ENCODE measurements at regions not wholly inside any gene's neighbourhood (a gene's known extent, or its start where the extent isn't known, plus 50 kb on each side); places are given as distances from the start of the nearest gene placed in this dataset.

DNA sequence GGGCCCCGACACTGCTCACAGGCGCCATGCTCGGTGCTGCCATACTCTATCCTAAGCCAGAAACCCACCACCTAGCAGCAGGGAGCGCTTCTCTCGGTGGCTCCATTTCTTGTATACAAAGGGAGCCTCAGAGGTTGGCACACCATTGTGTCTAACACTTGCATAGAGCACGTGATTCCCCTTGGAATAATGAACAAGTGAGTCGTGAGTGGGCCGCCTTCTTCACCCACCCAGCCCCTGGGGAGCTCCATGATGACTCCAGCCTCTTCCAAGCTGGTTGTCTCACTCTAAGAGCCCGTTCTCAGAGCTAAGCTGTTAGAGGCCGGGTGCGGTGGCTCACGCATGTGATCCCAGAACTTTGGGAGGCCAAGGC lies 82.3 kb upstream of the ZNF469 start:
- H3K36me3 Mint-ChIP-seq (ENCODE audit: low read depth) = no peaks in the 10 kb centered on the region
- TF ChIP-seq, protein P1, sequence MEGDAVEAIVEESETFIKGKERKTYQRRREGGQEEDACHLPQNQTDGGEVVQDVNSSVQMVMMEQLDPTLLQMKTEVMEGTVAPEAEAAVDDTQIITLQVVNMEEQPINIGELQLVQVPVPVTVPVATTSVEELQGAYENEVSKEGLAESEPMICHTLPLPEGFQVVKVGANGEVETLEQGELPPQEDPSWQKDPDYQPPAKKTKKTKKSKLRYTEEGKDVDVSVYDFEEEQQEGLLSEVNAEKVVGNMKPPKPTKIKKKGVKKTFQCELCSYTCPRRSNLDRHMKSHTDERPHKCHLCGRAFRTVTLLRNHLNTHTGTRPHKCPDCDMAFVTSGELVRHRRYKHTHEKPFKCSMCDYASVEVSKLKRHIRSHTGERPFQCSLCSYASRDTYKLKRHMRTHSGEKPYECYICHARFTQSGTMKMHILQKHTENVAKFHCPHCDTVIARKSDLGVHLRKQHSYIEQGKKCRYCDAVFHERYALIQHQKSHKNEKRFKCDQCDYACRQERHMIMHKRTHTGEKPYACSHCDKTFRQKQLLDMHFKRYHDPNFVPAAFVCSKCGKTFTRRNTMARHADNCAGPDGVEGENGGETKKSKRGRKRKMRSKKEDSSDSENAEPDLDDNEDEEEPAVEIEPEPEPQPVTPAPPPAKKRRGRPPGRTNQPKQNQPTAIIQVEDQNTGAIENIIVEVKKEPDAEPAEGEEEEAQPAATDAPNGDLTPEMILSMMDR (IDR thresholded peaks at IDR 0.05) = no peak
- ChIA-PET CTCF (interaction anchor here (2.3 kb wide), 1 partner anchor 13 kb away, joined by 7 read pairs; no protein-coding TSS in a partner anchor), POLR2A (no interaction called here)
- no peaks in the 10 kb centered on the region for H3K9me3 Mint-ChIP-seq
- ATAC-seq = no peak
- peaks cover 4% of the 10 kb centered on the region for H3K27me3 Mint-ChIP-seq
- intact Hi-C loops (cut with micrococcal nuclease) = no loop called here
- H3K4me1 Mint-ChIP-seq (ENCODE audit: low read depth) = no peaks in the 10 kb centered on the region
- H3K4me3 Mint-ChIP-seq = no peak overlapping the region
- no peak overlapping the region for H3K27ac Mint-ChIP-seq
- DNase-seq = no peak

DNA sequence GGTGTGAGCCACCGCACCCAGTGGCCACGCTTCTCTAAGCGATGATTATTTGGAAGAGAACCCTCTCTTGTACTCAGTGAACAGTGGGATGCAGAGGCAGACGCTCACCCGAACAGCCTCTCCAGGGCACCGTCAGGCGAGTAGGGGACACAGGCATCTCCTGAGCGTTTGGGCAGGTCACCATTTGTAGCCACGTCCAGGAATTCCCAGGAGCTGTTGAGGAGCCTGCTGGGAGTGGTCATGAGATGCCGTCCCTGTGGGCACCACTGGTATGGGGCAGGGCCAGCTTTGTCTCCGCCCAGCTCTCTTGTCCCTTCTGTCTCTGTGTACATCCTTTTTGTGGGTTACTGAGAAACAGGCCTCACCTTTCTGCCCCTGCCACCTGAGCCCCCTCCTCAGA lies 81.3 kb upstream of the ZNF469 start:
- H3K36me3 Mint-ChIP-seq (ENCODE audit: low read depth) = no peaks in the 10 kb centered on the region
- intact Hi-C loops (cut with micrococcal nuclease) = no loop called here
- H3K4me3 Mint-ChIP-seq = no peak overlapping the region
- H3K27ac Mint-ChIP-seq = no peak overlapping the region
- peaks cover 4% of the 10 kb centered on the region for H3K27me3 Mint-ChIP-seq
- ChIA-PET CTCF (interaction anchor here (2.3 kb wide), 1 partner anchor 14 kb away, joined by 7 read pairs; no protein-coding TSS in a partner anchor), POLR2A (no interaction called here)
- no peak for DNase-seq
- no peaks in the 10 kb centered on the region for H3K9me3 Mint-ChIP-seq
- TF ChIP-seq, protein P1 (IDR thresholded peaks at IDR 0.05) = no peak
- ATAC-seq = no peak
- no peaks in the 10 kb centered on the region for H3K4me1 Mint-ChIP-seq (ENCODE audit: low read depth)

GRCh38 chr16:88301886-88302285 lies 80.9 kb upstream of the ZNF469 start:
- POLR2A ChIA-PET = no interaction called here
- no peak for DNase-seq
- no peaks in the 10 kb centered on the region for H3K4me1 Mint-ChIP-seq (ENCODE audit: low read depth)

GRCh38 chr16:88302666-88303065 lies 80.1 kb upstream of the ZNF469 start:
- intact Hi-C loops (cut with micrococcal nuclease) = no loop called here
- Mint-ChIP-seq H3K4me1 (ENCODE audit: low read depth) (no peaks in the 10 kb centered on the region), H3K27ac (no peak overlapping the region), H3K27me3 (peaks cover 4% of the 10 kb centered on the region), H3K36me3 (ENCODE audit: low read depth) (no peaks in the 10 kb centered on the region), H3K9me3 (no peaks in the 10 kb centered on the region), H3K4me3 (no peak overlapping the region)
- DNase-seq (no peak), ATAC-seq (no peak)
- CTCF ChIA-PET = interaction anchor here (0.7 kb wide), 1 partner anchor 15 kb away, joined by 3 read pairs; no protein-coding TSS in a partner anchor
- TF ChIP-seq, protein P1 (IDR thresholded peaks at IDR 0.05) = no peak
- POLR2A ChIA-PET = no interaction called here

More at GRCh38 chr16:88301886-88302285, 80.9 kb upstream of the ZNF469 start:
- Mint-ChIP-seq H3K36me3 (ENCODE audit: low read depth) (no peaks in the 10 kb centered on the region), H3K4me3 (no peak overlapping the region), H3K27ac (no peak overlapping the region), H3K27me3 (peaks cover 4% of the 10 kb centered on the region), H3K9me3 (no peaks in the 10 kb centered on the region)
- ATAC-seq = no peak
- CTCF ChIA-PET = interaction anchor here (2.3 kb wide), 1 partner anchor 15 kb away, joined by 7 read pairs; no protein-coding TSS in a partner anchor
- intact Hi-C loops (cut with micrococcal nuclease) = no loop called here
- TF ChIP-seq, protein P1 (IDR thresholded peaks at IDR 0.05) = no peak

DNA sequence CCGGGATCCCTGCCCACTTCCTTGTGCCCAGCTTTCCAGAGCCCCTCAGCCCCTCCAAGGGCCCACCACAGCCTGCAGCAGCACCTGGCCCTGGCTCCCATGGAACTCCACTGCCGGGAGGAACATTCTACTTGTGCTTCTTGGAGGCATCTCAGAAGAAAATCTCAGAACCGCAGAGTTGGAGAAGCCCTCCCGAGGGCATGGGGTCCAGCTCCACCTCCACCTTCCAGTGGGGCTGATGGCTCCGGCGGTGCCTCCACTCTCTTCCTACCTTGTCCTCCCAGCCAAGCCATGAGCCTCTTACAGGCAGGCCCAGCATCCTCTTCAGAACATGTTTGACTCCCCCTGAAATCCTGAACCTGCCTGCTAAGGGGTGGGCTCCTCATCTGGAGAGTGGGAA lies 79.4 kb upstream of the ZNF469 start:
- intact Hi-C loops (cut with micrococcal nuclease) = no loop called here
- no peaks in the 10 kb centered on the region for H3K9me3 Mint-ChIP-seq
- no peak for ATAC-seq
- H3K4me3 Mint-ChIP-seq = no peak overlapping the region
- TF ChIP-seq, protein P1 (IDR thresholded peaks at IDR 0.05) = no peak
- peaks cover 4% of the 10 kb centered on the region for H3K27me3 Mint-ChIP-seq
- CTCF ChIA-PET = interaction anchor here (0.6 to 0.7 kb wide), 2 partner anchors 16 to 599 kb away, joined by 3 read pairs; no protein-coding TSS in a partner anchor
- H3K36me3 Mint-ChIP-seq (ENCODE audit: low read depth) = no peaks in the 10 kb centered on the region
- no peak for DNase-seq
- POLR2A ChIA-PET = no interaction called here
- H3K27ac Mint-ChIP-seq = no peak overlapping the region
- no peaks in the 10 kb centered on the region for H3K4me1 Mint-ChIP-seq (ENCODE audit: low read depth)

Data from activated CD8-positive, alpha-beta T cell treated with anti-CD3 and anti-CD28 coated beads for 36 hours (primary cell).